ENCODE measurements at regions not wholly inside any gene's neighbourhood (a gene's known extent, or its start where the extent isn't known, plus 50 kb on each side); places are given as distances from the start of the nearest gene placed in this dataset.
"Not testable (repeated sequence)": the region's sequence is repeated elsewhere in the genome, so short reads cannot be mapped to it uniquely, and the experiment has no call there.

GRCh38 chr7:29680601-29681000 lies 117.0 kb downstream of the PRR15 start:
- DNase-seq: peak; percentile 20 to 49

DNA sequence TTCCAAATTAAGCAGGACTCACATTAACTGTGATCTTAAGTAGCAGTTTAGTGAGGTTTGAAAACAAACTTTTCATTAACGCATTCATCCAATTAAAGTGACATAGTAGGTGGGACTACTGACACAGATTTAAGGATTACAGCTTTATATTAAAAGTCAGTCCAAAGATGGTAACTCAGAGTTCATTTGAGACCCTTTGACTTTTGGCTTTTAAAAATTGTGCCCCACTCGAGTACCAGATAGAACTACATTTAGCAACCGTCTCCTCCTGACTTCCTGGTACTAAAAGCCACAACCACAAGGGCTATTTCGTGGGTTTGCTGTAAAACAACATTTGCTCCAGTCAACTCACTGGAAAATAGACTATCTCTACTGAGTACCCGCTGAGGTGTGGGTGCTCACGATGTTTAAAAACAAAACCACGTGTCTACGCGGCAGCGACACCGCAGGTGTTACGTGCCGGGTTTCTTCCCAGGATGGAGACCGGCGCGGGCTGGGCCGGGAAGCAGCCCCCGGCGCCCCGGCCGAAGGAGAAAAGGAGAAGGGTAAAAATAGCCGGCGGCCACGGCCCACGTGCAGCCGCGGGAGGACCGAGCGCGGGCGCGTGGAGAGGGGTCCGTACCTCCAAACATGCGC lies 120.6 kb downstream of the PRR15 start:
- DNase-seq: peak; percentile 16 to 33

- no peak for TF ChIP-seq GATA1 (IDR thresholded peaks at IDR 0.05; ENCODE audit: low read depth, low read length)
- peak; percentile 64 for TF ChIP-seq POLR2A (IDR thresholded peaks at IDR 0.05; ENCODE audit: low read length)
These were observed 121.3 kb upstream of the WIPF3 start for GRCh38 chr7:29684787-29685650.

DNA sequence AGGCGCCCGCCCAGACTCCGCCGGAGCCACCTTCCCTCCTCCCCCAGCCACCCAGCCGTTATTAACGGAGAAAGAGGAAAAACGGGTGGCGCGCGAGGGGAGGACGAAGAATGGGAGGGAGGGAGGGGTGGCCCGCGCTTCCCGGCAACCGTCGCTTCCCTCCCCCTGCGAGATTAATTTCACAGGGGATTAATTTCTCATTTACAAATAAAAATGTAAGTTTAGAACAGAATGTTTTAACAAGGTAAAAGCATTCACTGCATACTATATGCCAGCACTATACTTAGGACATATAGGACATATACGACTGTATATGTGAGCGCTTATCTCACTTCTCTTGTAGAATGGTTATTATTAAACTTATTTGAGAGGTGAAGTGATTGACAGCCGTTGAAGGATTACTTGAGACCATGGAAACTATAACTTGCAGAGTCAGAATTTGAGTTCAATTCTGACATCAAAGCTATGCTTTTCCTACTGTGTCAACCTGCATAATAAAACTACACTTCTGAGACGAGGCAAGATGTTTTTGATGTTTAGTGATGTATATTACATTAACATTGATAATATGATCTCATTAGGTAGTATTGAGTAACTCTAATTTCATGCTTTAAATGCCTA lies 120.5 kb upstream of the WIPF3 start:
- DNase-seq: peak; percentile 38 to 52

More at GRCh38 chr7:29684787-29685650, 121.3 kb upstream of the WIPF3 start:
- DNase-seq: peak; percentile 82 to 85

DNA sequence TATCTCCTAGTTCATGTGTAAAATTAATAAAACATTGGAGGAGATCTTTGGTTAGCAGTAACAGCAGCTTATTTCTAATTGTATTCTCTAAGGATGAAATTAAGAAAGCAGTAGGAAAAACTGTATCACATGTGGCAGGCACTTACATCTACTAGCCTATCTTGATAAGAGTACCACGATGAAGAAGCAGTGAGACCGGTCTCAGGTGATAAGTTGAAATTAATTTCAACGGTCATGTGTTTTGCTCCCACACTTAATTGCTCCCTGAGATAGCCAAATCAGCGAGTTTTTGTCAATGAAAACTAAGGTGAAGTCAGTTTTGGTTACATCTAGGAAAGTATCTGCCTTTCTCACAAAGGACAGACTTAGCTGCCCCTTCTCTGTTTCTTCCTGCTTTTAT lies 115.8 kb upstream of the WIPF3 start:
- DNase-seq: peak; percentile 13 to 47

GRCh38 chr7:29696402-29696801 lies 109.9 kb upstream of the WIPF3 start:
- DNase-seq: not testable (repeated sequence)

GRCh38 chr7:29699723-29700122 lies 106.6 kb upstream of the WIPF3 start:
- DNase-seq: not testable (repeated sequence)

- DNase-seq: not testable (repeated sequence)
These were observed 104.8 kb upstream of the WIPF3 start for GRCh38 chr7:29701540-29701939.

DNA sequence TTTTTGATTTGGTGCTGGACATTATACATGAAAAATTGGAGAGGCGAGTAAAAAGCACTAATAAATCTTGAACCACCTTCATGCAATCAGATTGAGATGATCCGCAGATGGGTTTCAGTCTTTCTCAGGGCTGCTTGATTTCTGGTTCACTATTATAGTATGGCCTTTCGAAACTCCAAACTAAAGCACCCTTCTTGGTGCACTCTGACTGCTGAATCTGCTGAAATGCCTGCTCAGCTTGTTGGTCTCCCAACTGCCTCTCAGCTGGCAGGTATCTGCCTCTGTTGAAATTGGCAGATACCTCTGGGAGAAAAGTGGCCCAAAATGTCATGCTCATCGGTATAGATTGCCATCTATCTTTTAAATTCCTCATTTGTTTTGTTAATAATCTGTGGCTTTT lies 102.5 kb upstream of the WIPF3 start:
- DNase-seq: not testable (repeated sequence)

DNA sequence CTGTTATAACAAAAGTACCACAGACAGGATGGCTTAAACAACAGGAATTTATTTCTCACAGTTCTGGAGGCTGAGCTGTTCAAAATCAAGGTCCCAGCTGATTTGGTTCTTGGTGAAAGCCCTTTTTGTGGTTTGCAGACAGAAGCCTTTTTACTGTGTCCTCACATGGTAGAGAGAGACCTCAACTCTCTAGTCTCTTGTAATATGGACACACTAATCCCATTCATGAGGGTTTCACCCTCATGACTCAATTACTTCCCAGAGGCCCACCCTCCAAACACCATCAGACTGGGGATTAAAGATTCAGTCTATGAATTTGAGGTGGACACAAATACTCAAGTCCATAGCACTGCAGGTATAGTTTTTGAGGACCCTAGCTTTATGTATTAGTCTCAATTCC lies 97.3 kb upstream of the WIPF3 start:
- DNase-seq: not testable (repeated sequence)

DNA sequence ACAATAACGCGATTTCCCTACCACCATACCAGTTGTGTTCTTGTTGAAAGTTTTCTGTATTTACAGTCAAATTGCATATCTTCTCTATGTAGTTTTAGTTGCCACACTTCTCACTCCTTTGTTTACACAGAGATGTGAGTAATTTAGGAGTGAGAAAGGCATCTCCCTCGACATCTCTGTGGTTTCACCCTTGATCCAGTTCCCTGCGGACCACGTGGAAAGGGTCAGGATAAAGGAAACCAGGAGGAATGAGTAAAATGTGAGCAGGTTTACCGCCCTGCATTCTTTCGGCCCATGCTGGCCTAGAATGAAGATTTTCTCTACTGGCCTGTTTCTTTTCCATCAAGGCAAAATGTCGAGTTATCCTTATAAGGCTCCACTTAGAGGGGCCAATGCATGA lies 83.2 kb upstream of the WIPF3 start:
- not testable (repeated sequence) for DNase-seq

GRCh38 chr7:29723599-29723998 lies 82.7 kb upstream of the WIPF3 start:
- no peak for TF ChIP-seq POLR2A (IDR thresholded peaks at IDR 0.05; ENCODE audit: low read length)
- no peak for TF ChIP-seq GATA1 (IDR thresholded peaks at IDR 0.05; ENCODE audit: low read depth, low read length)
- no peak for DNase-seq

DNA sequence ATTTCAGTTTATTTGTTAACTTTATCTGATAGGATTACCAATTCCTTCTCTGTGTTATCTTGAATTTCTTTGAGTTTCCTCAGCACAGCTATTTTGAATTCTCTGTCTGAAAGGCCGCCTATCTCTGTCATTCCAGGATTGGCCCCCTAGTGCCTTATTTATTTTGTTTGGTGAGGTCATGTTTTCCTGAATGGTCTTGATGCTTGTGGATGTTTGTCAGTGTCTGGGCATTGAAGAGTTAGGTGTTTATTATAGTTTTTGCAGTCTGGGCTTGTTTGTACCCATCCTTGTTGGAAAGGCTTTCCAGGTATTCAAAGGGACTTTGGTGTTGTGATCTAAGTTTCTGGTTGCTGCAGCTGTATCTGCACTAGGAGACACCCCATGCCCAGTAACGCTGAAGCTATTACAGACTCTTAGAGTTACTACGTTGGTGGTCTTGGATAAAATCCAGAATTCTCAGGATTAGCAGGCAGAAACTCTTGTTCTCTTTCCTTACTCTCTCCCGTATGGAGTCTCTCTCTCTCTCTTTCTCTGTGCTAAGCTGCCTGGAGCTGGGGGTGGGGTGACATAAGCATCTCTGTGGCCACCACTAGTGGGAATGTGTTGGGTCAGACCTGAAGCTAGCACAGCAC lies 76.7 kb upstream of the WIPF3 start:
- DNase-seq: not testable (repeated sequence)

DNA sequence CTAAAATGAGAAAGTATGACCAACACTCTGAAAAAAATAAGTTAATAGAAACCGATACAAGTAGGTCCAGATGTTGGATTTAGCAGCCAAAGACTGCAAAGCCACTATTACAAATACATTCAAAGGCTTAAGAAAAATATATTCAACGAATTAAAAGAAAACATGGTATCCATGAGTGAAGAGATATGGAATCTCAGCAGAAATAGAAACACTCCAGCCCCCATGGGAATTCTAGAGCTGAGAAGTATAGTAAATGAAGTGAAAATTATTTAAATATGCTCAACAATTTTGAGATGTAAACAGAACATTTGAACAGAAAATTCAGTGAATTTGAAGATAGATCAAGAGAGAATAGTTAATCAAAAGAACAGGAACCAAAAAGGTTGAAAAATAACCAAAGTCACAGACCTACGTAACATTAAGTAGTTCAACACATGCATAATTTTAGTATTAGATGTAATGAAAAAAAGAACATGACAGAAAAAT lies 72.0 kb upstream of the WIPF3 start:
- no peak for DNase-seq
- TF ChIP-seq GATA1 (IDR thresholded peaks at IDR 0.05; ENCODE audit: low read depth, low read length) (no peak), POLR2A (IDR thresholded peaks at IDR 0.05; ENCODE audit: low read length) (no peak)

DNA sequence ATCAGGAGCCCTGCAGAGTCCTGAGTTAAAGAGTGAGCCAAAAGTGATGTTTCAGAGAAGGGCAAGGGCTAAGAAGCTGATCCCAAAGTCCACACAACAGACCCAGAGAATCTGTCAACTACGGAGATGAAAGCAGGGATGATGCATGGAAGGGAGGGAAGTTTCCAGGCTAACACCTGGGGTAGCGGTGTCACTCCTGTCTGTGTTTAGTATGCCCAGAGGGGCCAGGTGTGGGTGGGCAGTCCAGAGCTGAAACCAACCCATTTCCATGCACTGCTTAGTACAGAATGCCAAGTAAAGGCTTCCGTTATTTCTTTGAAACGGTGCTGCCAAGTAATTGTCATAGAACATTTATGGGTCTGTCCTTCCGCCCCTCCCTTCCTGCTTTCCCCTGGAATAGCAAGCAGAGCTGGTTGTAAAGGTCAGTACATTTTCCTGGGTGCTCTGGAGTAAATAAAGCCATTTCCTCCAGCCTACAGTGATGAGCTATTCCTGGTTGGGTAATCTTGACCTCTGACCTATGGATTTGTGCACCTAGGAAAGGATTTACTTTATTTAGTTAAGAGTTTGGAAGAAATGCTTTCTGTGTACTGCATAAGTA lies 58.6 kb upstream of the WIPF3 start:
- DNase-seq: not testable (repeated sequence)

Measured in erythroblast (primary cell).